NCI-H2081 treated with DMSO at 0.1 percent for 48 hours (cell line): ENCODE measurements at regions not wholly inside any gene's neighbourhood (a gene's known extent, or its start where the extent isn't known, plus 50 kb on each side); places are given as distances from the start of the nearest gene placed in this dataset.

ENCODE experiments used
- DNase-seq: peaks from one replicate; lab custom pipeline; 2025; lab: John Stamatoyannopoulos, UW

- DNase-seq: no peak
These were observed 203.8 kb upstream of the SOX1 start for GRCh38 chr13:111862836-111863815.

- DNase-seq: no peak
These were observed 202.4 kb upstream of the SOX1 start for GRCh38 chr13:111864566-111864965.

- no peak for DNase-seq
These were observed 201.9 kb upstream of the SOX1 start for GRCh38 chr13:111865046-111865445.

DNA sequence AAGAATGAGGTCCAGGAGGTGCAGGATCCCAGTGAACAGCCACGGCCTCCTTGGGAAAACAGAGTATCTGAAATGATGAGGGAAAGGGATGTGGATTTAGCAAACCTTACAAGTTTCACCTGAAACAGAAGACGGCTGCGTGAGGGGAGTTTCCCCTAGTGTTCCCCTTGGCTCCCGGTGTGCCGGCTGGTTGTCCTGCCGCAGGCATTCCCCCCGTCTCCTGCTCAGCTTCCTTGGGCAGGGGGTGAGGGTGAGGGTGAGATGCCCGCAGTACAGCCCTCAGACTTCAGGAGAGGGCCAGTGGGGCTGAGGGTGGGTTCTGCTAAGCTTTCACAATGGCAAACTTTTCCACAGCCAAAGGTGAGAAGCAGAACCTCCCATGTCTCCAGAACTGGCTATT is 201.1 kb upstream of the SOX1 start:
- DNase-seq: no peak

GRCh38 chr13:111866731-111867245 is 200.2 kb upstream of the SOX1 start:
- no peak for DNase-seq

DNA sequence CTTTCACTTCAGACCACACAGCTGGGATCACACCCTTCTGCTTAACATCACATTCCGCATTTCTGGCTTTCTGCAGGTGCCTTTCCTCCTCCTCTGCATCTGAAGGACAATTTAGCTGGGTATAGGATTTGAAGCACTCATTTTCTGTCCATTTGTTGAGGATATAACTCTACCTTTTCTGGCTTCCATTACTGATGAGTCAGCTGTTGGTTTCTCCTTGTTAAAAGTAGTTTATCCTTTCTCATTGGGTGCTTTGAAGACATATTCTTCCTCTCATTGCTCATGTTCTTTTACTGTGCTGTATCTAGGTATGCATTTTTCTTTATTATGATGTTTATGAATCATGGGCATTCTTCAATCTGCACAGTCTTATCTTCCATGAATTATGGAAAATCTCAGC is 199.3 kb upstream of the SOX1 start:
- DNase-seq: no peak

- no peak for DNase-seq
These were observed 198.2 kb upstream of the SOX1 start for GRCh38 chr13:111868716-111869115.

DNA sequence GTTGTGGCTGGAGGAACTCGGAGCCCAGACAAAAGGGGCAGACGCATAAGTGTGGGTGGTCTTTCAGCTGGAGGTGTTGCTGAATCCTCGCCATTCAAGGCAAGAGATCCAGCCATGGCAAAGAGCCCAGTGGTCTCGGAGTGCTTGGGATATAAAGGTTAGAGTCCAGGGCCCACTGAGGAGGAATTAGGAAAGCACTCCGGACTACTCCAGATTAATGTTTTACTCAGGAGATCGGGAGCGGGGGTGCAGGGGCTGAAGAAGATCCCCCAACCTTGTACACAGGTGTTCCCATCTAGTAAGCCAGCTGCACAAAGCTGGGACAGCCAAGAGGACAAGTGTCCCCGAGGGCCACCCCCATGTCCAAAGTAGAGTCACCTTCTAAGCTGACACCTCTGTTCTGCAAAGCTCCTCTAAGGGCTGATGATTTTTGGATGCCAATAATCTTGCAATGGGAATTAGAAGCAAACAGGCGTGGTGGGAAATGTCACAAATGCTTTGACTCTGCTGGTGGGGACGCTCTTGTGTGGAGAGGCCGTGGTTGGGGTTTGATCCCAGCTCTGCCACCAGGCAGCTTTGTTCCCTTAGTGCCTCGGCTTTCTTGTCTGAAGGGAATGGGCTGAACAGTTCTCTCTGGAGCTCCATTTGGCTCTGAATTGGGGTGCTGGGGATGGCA is 194.3 kb upstream of the SOX1 start:
- no peak for DNase-seq

DNA sequence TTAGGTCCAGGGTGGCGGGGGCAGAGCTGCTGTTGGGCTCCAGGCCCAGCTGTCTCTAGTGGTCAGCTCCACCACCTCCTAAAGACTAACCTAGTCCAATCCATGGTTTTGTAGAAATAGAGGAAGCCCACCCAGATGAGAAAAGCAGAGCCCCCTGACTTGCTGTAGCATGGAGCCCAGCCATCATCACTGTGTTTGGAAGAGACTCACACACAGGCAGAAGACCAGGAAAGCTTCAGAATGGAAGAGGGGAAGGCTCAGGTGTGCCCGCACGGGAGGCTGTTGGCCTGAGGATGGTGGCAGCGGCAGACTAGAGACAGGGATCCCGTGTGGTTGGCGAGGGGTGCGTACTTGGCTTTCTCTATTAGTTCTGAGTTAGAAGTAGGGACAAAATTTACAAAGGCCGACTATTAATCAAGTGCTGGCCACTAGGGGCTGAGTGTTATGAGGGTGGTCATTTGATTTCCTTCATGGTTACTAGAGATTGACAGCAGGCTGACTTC is 193.2 kb upstream of the SOX1 start:
- DNase-seq: no peak

- DNase-seq: no peak
These were observed 192.0 kb upstream of the SOX1 start for GRCh38 chr13:111874981-111875380.

- DNase-seq: no peak
These were observed 191.0 kb upstream of the SOX1 start for GRCh38 chr13:111875915-111876314.

DNA sequence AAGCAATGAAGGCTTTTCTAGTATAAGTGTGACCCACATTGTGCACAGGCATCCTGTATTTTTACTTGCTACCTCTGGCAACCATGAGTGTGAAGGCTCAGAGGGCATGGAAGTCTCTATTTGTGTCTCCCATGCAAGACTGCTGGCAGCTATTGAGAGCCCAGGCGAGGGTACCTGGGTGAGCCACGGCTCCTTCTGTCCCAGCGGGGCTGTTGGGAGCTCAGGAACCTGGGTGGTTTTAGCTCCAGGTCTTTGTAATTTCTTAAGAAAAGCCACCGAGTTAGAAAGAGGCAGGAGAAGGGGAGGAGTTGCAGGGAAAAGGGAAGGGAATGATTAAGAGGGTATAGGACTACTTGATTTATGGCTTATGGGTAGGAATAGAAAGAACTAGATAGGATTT is 190.4 kb upstream of the SOX1 start:
- DNase-seq: no peak

DNA sequence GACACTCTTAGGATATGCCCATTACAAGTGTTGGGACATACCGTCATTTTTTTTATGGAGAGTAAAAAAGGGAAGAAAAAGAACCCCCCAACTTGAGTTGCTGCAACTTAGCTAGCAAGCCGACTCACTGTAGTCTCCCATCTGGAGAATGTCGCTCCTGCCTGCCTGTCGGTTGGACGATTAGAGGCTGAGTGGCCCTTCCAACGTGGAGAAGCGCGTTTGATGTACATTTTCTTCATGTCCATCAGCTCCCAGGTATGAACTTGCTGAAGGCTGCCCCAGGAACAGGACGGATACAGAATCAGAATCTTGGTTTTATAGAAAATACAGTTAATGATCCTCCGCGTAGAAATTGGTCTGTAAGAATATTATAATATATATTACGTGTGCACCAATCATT is 189.0 kb upstream of the SOX1 start:
- DNase-seq: no peak

DNA sequence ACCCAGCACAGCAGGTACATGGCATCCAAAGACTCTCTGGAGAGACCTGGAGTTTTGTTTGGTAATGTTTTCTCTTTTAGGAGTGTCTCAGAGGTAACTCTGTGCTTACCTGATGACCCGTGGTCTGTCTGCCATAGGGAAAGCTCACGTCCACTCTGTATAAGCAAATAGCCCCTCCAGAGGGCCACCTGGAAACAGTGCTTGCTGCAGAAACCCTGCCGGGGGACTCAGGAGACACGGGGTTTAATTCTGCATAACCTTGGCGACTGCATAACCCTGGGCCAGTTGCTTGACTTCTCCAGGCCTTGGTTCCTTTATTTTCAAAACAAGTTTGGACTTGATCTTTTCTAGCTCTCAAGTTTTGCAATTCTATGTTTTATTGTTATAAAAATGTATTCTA is 187.2 kb upstream of the SOX1 start:
- no peak for DNase-seq

DNA sequence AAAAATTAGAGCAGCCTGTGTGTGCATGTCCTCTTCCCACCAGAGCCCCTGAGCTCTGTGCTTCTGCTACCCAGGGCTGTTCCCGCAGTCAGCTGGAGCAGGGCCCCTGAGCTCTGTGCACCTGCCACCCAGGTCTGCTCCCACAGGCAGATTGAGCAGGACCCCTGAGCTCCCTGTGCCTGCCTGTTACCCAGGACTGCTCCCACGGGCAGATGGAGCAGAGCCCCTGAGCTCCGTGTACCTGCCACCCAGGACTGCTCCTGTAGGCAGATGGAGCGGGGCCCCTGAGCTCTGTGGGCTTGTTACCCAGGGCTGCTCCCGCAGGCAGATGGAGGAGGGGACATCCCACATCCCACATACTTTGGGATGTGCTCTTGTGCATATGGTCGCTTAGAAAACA is 186.8 kb upstream of the SOX1 start:
- no peak for DNase-seq

GRCh38 chr13:111881700-111882099 is 185.2 kb upstream of the SOX1 start:
- no peak for DNase-seq

DNA sequence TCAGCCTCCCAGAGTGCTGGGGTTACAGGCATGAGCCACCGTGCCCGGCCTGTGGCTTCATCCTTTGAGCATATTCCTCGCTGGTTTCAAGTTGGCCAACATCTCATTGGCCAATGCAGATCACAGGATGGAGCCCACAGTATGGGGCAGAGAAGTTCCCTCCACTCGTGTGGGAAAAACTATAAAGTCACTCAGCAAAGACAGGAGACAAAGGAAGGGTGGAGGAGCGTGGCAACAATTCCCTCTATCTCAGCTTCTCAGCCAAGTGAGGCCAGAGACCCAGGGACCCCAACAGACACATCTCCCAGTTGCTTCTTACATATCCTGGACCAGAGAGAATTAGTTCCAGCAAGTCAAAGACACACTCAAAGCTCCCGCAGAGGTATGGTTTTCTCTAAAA is 184.6 kb upstream of the SOX1 start:
- DNase-seq: no peak

GRCh38 chr13:111883571-111884343 is 183.2 kb upstream of the SOX1 start:
- DNase-seq: no peak

DNA sequence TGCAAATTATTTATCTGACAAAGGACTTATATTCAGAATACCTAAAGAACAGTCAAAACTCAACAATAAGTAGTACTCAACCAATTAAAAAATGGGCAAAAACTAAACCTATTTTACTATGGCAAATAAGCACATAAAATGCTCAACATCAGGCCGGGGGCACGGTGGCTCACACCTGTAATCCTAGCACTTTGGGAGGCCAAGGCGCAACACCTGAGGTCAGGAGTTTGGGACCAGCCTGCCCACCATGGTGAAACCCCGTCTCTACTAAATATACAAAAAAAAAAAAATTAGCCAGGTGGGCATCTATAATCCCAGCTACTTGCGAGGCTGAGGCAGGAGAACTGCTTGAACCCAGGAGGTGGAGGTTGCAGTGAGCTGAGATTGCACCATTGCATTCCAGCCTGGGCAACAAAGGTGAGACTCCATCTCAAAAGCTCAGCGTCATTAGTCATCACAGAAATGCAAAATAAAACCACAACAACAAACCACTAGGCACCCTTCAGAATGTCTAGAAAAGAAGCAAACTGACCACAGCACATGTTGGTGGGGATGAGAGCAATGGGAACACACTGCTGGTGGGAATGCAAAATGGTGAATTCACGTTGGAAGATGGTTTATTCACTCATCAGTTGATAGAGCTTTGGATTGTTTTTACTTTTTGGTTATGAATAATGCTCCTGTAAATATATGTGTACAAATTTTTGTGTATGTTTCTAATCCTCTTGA is 180.6 kb upstream of the SOX1 start:
- no peak for DNase-seq

DNA sequence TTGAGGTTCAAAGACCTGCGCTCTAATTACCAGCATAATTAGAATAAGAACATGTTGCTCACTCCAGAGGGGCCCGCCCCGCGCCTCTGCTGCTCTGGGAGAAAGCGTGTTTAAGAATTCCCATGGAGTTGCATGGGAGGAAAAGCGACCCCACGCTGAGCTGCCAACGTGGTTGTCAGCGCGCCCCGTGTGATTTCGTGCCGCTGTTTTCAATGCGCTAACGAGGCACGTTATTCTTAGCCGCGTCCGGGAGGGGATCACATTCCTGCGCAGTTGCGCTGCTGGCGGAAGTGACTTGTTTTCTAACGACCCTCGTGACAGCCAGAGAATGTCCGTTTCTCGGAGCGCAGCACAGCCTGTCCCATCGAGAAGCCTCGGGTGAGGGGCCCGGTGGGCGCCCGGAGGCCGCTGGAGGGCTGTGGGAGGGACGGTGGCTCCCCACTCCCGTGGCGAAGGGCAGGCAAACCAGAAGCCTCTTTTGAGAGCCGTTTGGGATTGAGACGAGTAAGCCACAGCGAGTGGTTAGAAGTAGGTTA is 173.8 kb upstream of the SOX1 start:
- no peak for DNase-seq
